K562 (cell line): ENCODE measurements at regions not wholly inside any gene's neighbourhood (a gene's known extent, or its start where the extent isn't known, plus 50 kb on each side); places are given as distances from the start of the nearest gene placed in this dataset.

Experiments used
- ATAC-seq: fragments of 200-7000 bp; cut with Tn5 transposase; 3 replicates; pipeline ENCODE4 v1.9.1; 2020; ENCODE audit warnings: moderate library complexity
- BruUV-seq: library from RNA; stranded (reverse); fragments of 400-500 nt; replicated peaks from 2 replicates; lab custom pipeline; 2021; lab: Mats Ljungman, UMichigan
- CTCF ChIA-PET: fragments of 300-600 bp; formaldehyde crosslinking; extraction: SDS; loops from one replicate; lab custom pipeline; 2021; ENCODE audit warnings: low intra/inter-chr PET ratio; lab: Yijun Ruan, JAX
- POLR2A ChIA-PET: fragments of 300-600, 350-650 bp; sonication (Branson Sonifier 250); formaldehyde crosslinking; extraction: SDS; loops from one replicate; lab custom pipeline; 2021; ENCODE audit warnings: antibody characterized with exemption, inconsistent platforms; lab: Yijun Ruan, JAX
- DNase-seq, 4 experiments: peaks; one replicate each; pipeline versions ENCODE4 v3.0.0 to v3.0.0-alpha.2; 2011 to 2018; ENCODE audit warnings: low spot score in 3 of 4, mixed read lengths in 3 of 4; ENCODE audit errors: extremely low read depth in 1 of 4
- FAIRE-seq: peaks from 2 replicates; lab custom pipeline; 2011; peaks lifted over from hg19 to GRCh38; lab: Jason Lieb, UNC
- H2AFZ ChIP-seq: 2 replicates; pipeline ENCODE4 v1.6.0; 2011; ENCODE audit warnings: low read depth, low read length, control low read depth, inconsistent platforms
- H3K27ac ChIP-seq: fragments of 200-600 bp; 3 replicates; pipeline ENCODE4 v1.8.0; 2011; ENCODE audit warnings: low read depth, mild to moderate bottlenecking, control low read depth, inconsistent platforms, low read length, moderate library complexity, mixed read lengths; ENCODE audit errors: extremely low read depth
- H3K27me3 ChIP-seq, 2 experiments: fragments of 300-600 bp in 1 of 2; 2 replicates in 1 of 2; 3 replicates in 1 of 2; pipeline versions ENCODE4 v1.6.0 to v1.8.0; 2011; ENCODE audit warnings: inconsistent platforms in 2 of 2, low read length in 2 of 2, mild to moderate bottlenecking in 1 of 2, mixed read lengths in 1 of 2, moderate library complexity in 1 of 2; ENCODE audit not compliant: control insufficient read depth in 2 of 2, insufficient read depth in 2 of 2
- H3K36me3 ChIP-seq: fragments of 300-600 bp; 3 replicates; pipeline ENCODE4 v1.8.0; 2011; ENCODE audit warnings: mild to moderate bottlenecking, low read length, inconsistent platforms; ENCODE audit not compliant: control insufficient read depth, insufficient read depth
- H3K4me1 ChIP-seq, 2 experiments: fragments of 200-600 bp in 1 of 2; replicated peaks in 1 of 2; 2 replicates in 1 of 2; 3 replicates in 1 of 2; pipeline versions ENCODE4 v1.5.1 to v1.8.0; 2011; ENCODE audit warnings: inconsistent platforms in 2 of 2, low read length in 2 of 2, mild to moderate bottlenecking in 1 of 2, mixed read lengths in 1 of 2, moderate library complexity in 1 of 2; ENCODE audit not compliant: control insufficient read depth in 2 of 2, insufficient read depth in 2 of 2
- H3K4me2 ChIP-seq: 2 replicates; pipeline ENCODE4 v1.6.1; 2011; ENCODE audit warnings: low read length, control low read depth, inconsistent platforms, mixed read lengths; ENCODE audit not compliant: insufficient read depth
- H3K4me3 ChIP-seq: fragments of 200-600 bp; sonication (generic), shearing (Covaris generic); 2 replicates; pipeline ENCODE4 v1.5.1; 2016; ENCODE audit warnings: control low read depth, inconsistent platforms
- H3K79me2 ChIP-seq: fragments of 200-600 bp; 3 replicates; pipeline ENCODE4 v1.8.0; 2011; ENCODE audit warnings: low read length, inconsistent platforms; ENCODE audit not compliant: control insufficient read depth, insufficient read depth
- H3K9ac ChIP-seq, 2 experiments: 2 replicates each; pipeline versions ENCODE4 v1.6.0 to v1.6.1; 2011; ENCODE audit warnings: low read depth in 2 of 2, low read length in 2 of 2, control low read depth in 1 of 2, inconsistent platforms in 1 of 2, mild to moderate bottlenecking in 1 of 2, mixed read lengths in 1 of 2; ENCODE audit not compliant: insufficient read depth in 1 of 2
- H3K9me1 ChIP-seq: one replicate; pipeline ENCODE4 v1.6.0; 2011; ENCODE audit warnings: inconsistent platforms, mild to moderate bottlenecking, low read length, moderate library complexity; ENCODE audit not compliant: control insufficient read depth, insufficient read depth
- H3K9me3 ChIP-seq: replicated peaks from 2 replicates; pipeline ENCODE4 v1.5.1; 2011; ENCODE audit warnings: low read depth, low read length, inconsistent platforms; ENCODE audit not compliant: control insufficient read depth, insufficient read depth
- H4K20me1 ChIP-seq: replicated peaks from 2 replicates; pipeline ENCODE4 v1.6.1; 2011; ENCODE audit warnings: low read length, inconsistent platforms, mixed read lengths; ENCODE audit not compliant: control insufficient read depth, insufficient read depth
- HNRNPK ChIP-seq: fragments of 200-400 bp; formaldehyde crosslinking; IDR thresholded peaks from one replicate; pipeline ENCODE4 v1.6.1; 2018; ENCODE audit warnings: mild to moderate bottlenecking, low read depth, low read length; ENCODE audit not compliant: poor library complexity, severe bottlenecking
- NR1H2 ChIP-seq: sonication (generic); formaldehyde crosslinking; IDR thresholded peaks from 2 replicates; pipeline ENCODE4 v1.4.0; 2020; ENCODE audit warnings: mild to moderate bottlenecking, missing genetic modification reagents
- SAFB ChIP-seq: fragments of 200-400 bp; formaldehyde crosslinking; IDR thresholded peaks from 2 replicates; pipeline ENCODE4 v1.6.1; 2017; ENCODE audit warnings: low read depth, low read length, borderline replicate concordance
- SIRT6 ChIP-seq: IDR thresholded peaks from one replicate; pipeline ENCODE4 v1.6.1; 2012; ENCODE audit warnings: low read depth, mild to moderate bottlenecking, control low read depth, inconsistent platforms, low read length, moderate library complexity
- SMARCC2 ChIP-seq: fragments of 450-650 bp; IDR thresholded peaks from 2 replicates; pipeline ENCODE4 v1.6.1; 2017; ENCODE audit warnings: antibody characterized with exemption, moderate library complexity, mild to moderate bottlenecking, low read depth
- ZNF121 ChIP-seq: sonication (generic); formaldehyde crosslinking; conservative IDR thresholded peaks from 2 replicates; pipeline ENCODE4 v1.8.0; 2022; ENCODE audit warnings: missing genetic modification reagents
- WGBS: fragments of 100-300 bp; shearing (Covaris generic); methylation state at CpG from one replicate; pipeline ENCODE4 v1.1.6; 2016; ENCODE audit warnings: low coverage, mixed read lengths; ENCODE audit not compliant: insufficient coverage; ENCODE audit errors: missing lambda C conversion rate; 5-methylcytosine and 5-hydroxymethylcytosine counted together
- in situ Hi-C: fragments of 300-500 bp; cut with MboI; formaldehyde crosslinking; loops from 4 replicates; pipeline ENCODE4 v1.15.0; 2018; ENCODE audit warnings: inconsistent platforms, mixed read lengths
- intact Hi-C: fragments of 100-400 bp; cut with micrococcal nuclease; formaldehyde crosslinking; loops from 2 replicates; pipeline ENCODE4 v1.14.2; 2022

GRCh38 chr17:55668312-55668920 is 54.2 kb downstream of the TMEM100 start:
- H3K27me3 ChIP-seq = no peaks in the 10 kb centered on the region
- H3K36me3 ChIP-seq = no peaks in the 10 kb centered on the region
- ChIA-PET CTCF (no interaction called here), POLR2A (interaction anchor here (1.0 to 1.3 kb wide), 2 partner anchors 9 to 102 kb away, joined by 4 read pairs; no protein-coding TSS in a partner anchor)
- no peaks in the 10 kb centered on the region for H4K20me1 ChIP-seq
- no peak; the same call in 2 of the 3 replicates for ATAC-seq
- H3K4me2 ChIP-seq = no peak overlapping the region
- intact Hi-C loops = no loop called here
- H3K9me1 ChIP-seq = no peaks in the 10 kb centered on the region
- no peak for DNase-seq
- H3K4me1 ChIP-seq = peaks cover 0 to 18% of the 10 kb centered on the region in 2 experiments; a peak in 2 of 5 replicates
- no peak overlapping the region for H3K27ac ChIP-seq
- TF ChIP-seq HNRNPK (no peak), ZNF121 (CRISPR knock-in tag) (no peak), SIRT6 (no peak), SMARCC2 (no peak), NR1H2 (CRISPR knock-in tag) (no peak), SAFB (no peak)
- H3K9me3 ChIP-seq = no peaks in the 10 kb centered on the region
- H3K4me3 ChIP-seq = no peak overlapping the region
- no TSS peak for BruUV-seq
- 16% methylated on average over 3 of the region's 3 CpGs for WGBS
- FAIRE-seq = no peak
- no peaks in the 10 kb centered on the region for H3K79me2 ChIP-seq
- peak overlapping the region; percentile 23; the same call in 1 of the 2 replicates for H2AFZ ChIP-seq
- no peak overlapping the region for H3K9ac ChIP-seq
- in situ Hi-C loops = no loop called here
